Mesenchymal stem cell (in vitro differentiated cells and primary cell): ENCODE measurements at regions not wholly inside any gene's neighbourhood (a gene's known extent, or its start where the extent isn't known, plus 50 kb on each side); places are given as distances from the start of the nearest gene placed in this dataset.

ENCODE experiments used
- DNase-seq: peaks from one replicate; pipeline ENCODE4 v3.0.0-alpha.2; 2013
- H2AFZ ChIP-seq: one replicate; pipeline ENCODE4 v1.6.1; 2013; ENCODE audit warnings: low read depth, mild to moderate bottlenecking, control low read depth, inconsistent platforms, low read length, moderate library complexity
- H2AK5ac ChIP-seq: 2 replicates; pipeline ENCODE4 v1.6.1; 2013; ENCODE audit warnings: low read length, moderate library complexity, mild to moderate bottlenecking, inconsistent platforms; ENCODE audit not compliant: severe bottlenecking
- H2BK120ac ChIP-seq: one replicate; pipeline ENCODE4 v1.6.1; 2013; ENCODE audit warnings: low read depth, mild to moderate bottlenecking, inconsistent platforms, low read length, moderate library complexity
- H2BK12ac ChIP-seq, 2 experiments: one replicate each; pipeline ENCODE4 v1.6.1; 2013; ENCODE audit warnings: inconsistent platforms in 2 of 2, low read length in 2 of 2, mild to moderate bottlenecking in 2 of 2, moderate library complexity in 2 of 2, control low read depth in 1 of 2
- H2BK15ac ChIP-seq: one replicate; pipeline ENCODE4 v1.6.1; 2013; ENCODE audit warnings: mild to moderate bottlenecking, low read depth, inconsistent platforms; ENCODE audit not compliant: poor library complexity, severe bottlenecking
- H2BK5ac ChIP-seq: 2 replicates; pipeline ENCODE4 v1.6.1; 2013; ENCODE audit warnings: low read depth, mild to moderate bottlenecking, low read length, control low read depth, inconsistent platforms; ENCODE audit not compliant: poor library complexity, severe bottlenecking
- H3K14ac ChIP-seq, 2 experiments: one replicate each; pipeline ENCODE4 v1.6.1; 2013; ENCODE audit warnings: inconsistent platforms in 2 of 2, low read length in 2 of 2, control low read depth in 1 of 2, mild to moderate bottlenecking in 1 of 2, moderate library complexity in 1 of 2
- H3K18ac ChIP-seq, 2 experiments: one replicate each; pipeline ENCODE4 v1.6.1; 2013; ENCODE audit warnings: inconsistent platforms in 2 of 2, low read length in 2 of 2, control low read depth in 1 of 2, low read depth in 1 of 2, mild to moderate bottlenecking in 1 of 2
- H3K23ac ChIP-seq, 2 experiments: one replicate each; pipeline ENCODE4 v1.6.1; 2013; ENCODE audit warnings: inconsistent platforms in 2 of 2, low read length in 2 of 2, mild to moderate bottlenecking in 2 of 2, moderate library complexity in 2 of 2, control low read depth in 1 of 2
- H3K27ac ChIP-seq: 2 replicates; pipeline ENCODE4 v1.5.1; 2013; ENCODE audit warnings: mild to moderate bottlenecking, moderate library complexity, low read length, control low read depth, inconsistent platforms; ENCODE audit not compliant: poor library complexity, severe bottlenecking
- H3K27me3 ChIP-seq, 2 experiments: 2 replicates each; pipeline versions ENCODE4 v1.6.1 to v1.7.0; 2013; ENCODE audit warnings: low read length in 2 of 2, mild to moderate bottlenecking in 2 of 2, moderate library complexity in 2 of 2, control low read depth in 1 of 2, inconsistent platforms in 1 of 2; ENCODE audit not compliant: control insufficient read depth in 1 of 2, insufficient read depth in 1 of 2
- H3K36me3 ChIP-seq, 2 experiments: 2 replicates each; pipeline versions ENCODE4 v1.6.1 to v1.7.0; 2013; ENCODE audit warnings: low read length in 2 of 2, control low read depth in 1 of 2, inconsistent platforms in 1 of 2, low read depth in 1 of 2, mild to moderate bottlenecking in 1 of 2; ENCODE audit not compliant: insufficient read depth in 2 of 2, control insufficient read depth in 1 of 2
- H3K4ac ChIP-seq, 2 experiments: one replicate each; pipeline ENCODE4 v1.6.1; 2013; ENCODE audit warnings: inconsistent platforms in 2 of 2, low read length in 2 of 2, mild to moderate bottlenecking in 2 of 2, moderate library complexity in 2 of 2, control low read depth in 1 of 2, low read depth in 1 of 2
- H3K4me1 ChIP-seq: 2 replicates; pipeline ENCODE4 v1.6.1; 2013; ENCODE audit warnings: low read depth, low read length, control low read depth; ENCODE audit not compliant: control insufficient read depth, insufficient read depth
- H3K4me2 ChIP-seq: 2 replicates; pipeline ENCODE4 v1.6.1; 2013; ENCODE audit warnings: low read length, mild to moderate bottlenecking, inconsistent platforms; ENCODE audit not compliant: poor library complexity, severe bottlenecking
- H3K4me3 ChIP-seq, 2 experiments: 2 replicates each; pipeline versions ENCODE4 v1.5.1 to v1.7.0; 2013; ENCODE audit warnings: low read length in 2 of 2, mild to moderate bottlenecking in 2 of 2, control low read depth in 1 of 2, low read depth in 1 of 2; ENCODE audit not compliant: insufficient read depth in 1 of 2
- H3K79me1 ChIP-seq: replicated peaks from 2 replicates; pipeline ENCODE4 v1.6.1; 2013; ENCODE audit warnings: mild to moderate bottlenecking, control low read depth, low read length, inconsistent platforms; ENCODE audit not compliant: poor library complexity, severe bottlenecking
- H3K9ac ChIP-seq: 2 replicates; pipeline ENCODE4 v1.7.0; 2013; ENCODE audit warnings: mild to moderate bottlenecking, low read length, moderate library complexity
- H3K9me3 ChIP-seq: 2 replicates; pipeline ENCODE4 v1.7.0; 2013; ENCODE audit warnings: mild to moderate bottlenecking, low read length; ENCODE audit not compliant: control insufficient read depth
- H4K8ac ChIP-seq: one replicate; pipeline ENCODE4 v1.6.1; 2013; ENCODE audit warnings: inconsistent platforms, mild to moderate bottlenecking, low read length, moderate library complexity
- H4K91ac ChIP-seq: one replicate; pipeline ENCODE4 v1.6.1; 2013; ENCODE audit warnings: mild to moderate bottlenecking, low read length, inconsistent platforms
- WGBS: methylation state at CpG from one replicate; pipeline ENCODE4 v1.1.7; 2013; ENCODE audit warnings: mixed read lengths; 5-methylcytosine and 5-hydroxymethylcytosine counted together

- DNase-seq, result no peak
- no peaks in the 10 kb centered on the region for H3K4me1 ChIP-seq
- H4K91ac ChIP-seq, result no peak overlapping the region
- no peaks in the 10 kb centered on the region for H3K36me3 ChIP-seq
- no peak overlapping the region for H2BK5ac ChIP-seq
- no peaks in the 10 kb centered on the region for H3K27me3 ChIP-seq
- no peak overlapping the region for H3K4me3 ChIP-seq
- H3K18ac ChIP-seq, result no peak overlapping the region
- no peaks in the 10 kb centered on the region for H3K9me3 ChIP-seq
- 74% methylated on average over 4 of the region's 4 CpGs for WGBS
- H3K79me1 ChIP-seq, result no peaks in the 10 kb centered on the region
- no peak overlapping the region for H2BK12ac ChIP-seq
- H3K27ac ChIP-seq, result no peak overlapping the region
- no peak overlapping the region for H2AK5ac ChIP-seq
- no peak overlapping the region for H3K9ac ChIP-seq
- no peak overlapping the region for H3K23ac ChIP-seq
- H2BK15ac ChIP-seq, result no peak overlapping the region
- no peak overlapping the region for H2AFZ ChIP-seq
- no peak overlapping the region for H3K4ac ChIP-seq
- H3K4me2 ChIP-seq, result no peak overlapping the region
- no peak overlapping the region for H2BK120ac ChIP-seq
- H3K14ac ChIP-seq, result no peak overlapping the region
- H4K8ac ChIP-seq, result no peak overlapping the region
Observed at GRCh38 chr16:35744726-35745125, 2285.3 kb downstream of the TP53TG3F start.

- Histone ChIP-seq H3K9ac (no peak overlapping the region), H3K79me1 (no peaks in the 10 kb centered on the region), H3K4me3 (no peak overlapping the region), H3K27ac (no peak overlapping the region), H3K4me2 (no peak overlapping the region), H3K23ac (no peak overlapping the region), H3K4ac (no peak overlapping the region), H3K18ac (no peak overlapping the region), H4K91ac (no peak overlapping the region), H2BK12ac (no peak overlapping the region), H2BK5ac (no peak overlapping the region), H3K4me1 (no peaks in the 10 kb centered on the region), H3K9me3 (no peaks in the 10 kb centered on the region), H2BK15ac (no peak overlapping the region), H3K36me3 (no peaks in the 10 kb centered on the region), H2AK5ac (no peak overlapping the region), H4K8ac (no peak overlapping the region), H2AFZ (no peak overlapping the region), H2BK120ac (no peak overlapping the region), H3K14ac (no peak overlapping the region), H3K27me3 (no peaks in the 10 kb centered on the region)
- 50% methylated on average over 3 of the region's 3 CpGs for WGBS
- no peak for DNase-seq
Observed at GRCh38 chr16:35745191-35745590, 2285.8 kb downstream of the TP53TG3F start.

GRCh38 chr16:35745821-35746248 lies 2286.4 kb downstream of the TP53TG3F start:
- no peak overlapping the region for H3K14ac ChIP-seq
- H4K8ac ChIP-seq, result no peak overlapping the region
- no peaks in the 10 kb centered on the region for H3K9me3 ChIP-seq
- no peak overlapping the region for H3K18ac ChIP-seq
- no peaks in the 10 kb centered on the region for H3K79me1 ChIP-seq
- no peak overlapping the region for H2BK12ac ChIP-seq
- no peaks in the 10 kb centered on the region for H3K36me3 ChIP-seq
- H2AFZ ChIP-seq, result no peak overlapping the region
- no peak overlapping the region for H3K9ac ChIP-seq
- H4K91ac ChIP-seq, result no peak overlapping the region
- no peak overlapping the region for H2BK5ac ChIP-seq
- H3K4me3 ChIP-seq, result no peak overlapping the region
- WGBS, result 90% methylated on average over 9 of the region's 9 CpGs
- H3K4me2 ChIP-seq, result no peak overlapping the region
- H3K27ac ChIP-seq, result no peak overlapping the region
- no peak overlapping the region for H2BK120ac ChIP-seq
- H3K27me3 ChIP-seq, result no peaks in the 10 kb centered on the region
- no peak overlapping the region for H3K23ac ChIP-seq
- H2AK5ac ChIP-seq, result no peak overlapping the region
- H2BK15ac ChIP-seq, result no peak overlapping the region
- H3K4ac ChIP-seq, result no peak overlapping the region
- no peaks in the 10 kb centered on the region for H3K4me1 ChIP-seq
- no peak for DNase-seq

DNA sequence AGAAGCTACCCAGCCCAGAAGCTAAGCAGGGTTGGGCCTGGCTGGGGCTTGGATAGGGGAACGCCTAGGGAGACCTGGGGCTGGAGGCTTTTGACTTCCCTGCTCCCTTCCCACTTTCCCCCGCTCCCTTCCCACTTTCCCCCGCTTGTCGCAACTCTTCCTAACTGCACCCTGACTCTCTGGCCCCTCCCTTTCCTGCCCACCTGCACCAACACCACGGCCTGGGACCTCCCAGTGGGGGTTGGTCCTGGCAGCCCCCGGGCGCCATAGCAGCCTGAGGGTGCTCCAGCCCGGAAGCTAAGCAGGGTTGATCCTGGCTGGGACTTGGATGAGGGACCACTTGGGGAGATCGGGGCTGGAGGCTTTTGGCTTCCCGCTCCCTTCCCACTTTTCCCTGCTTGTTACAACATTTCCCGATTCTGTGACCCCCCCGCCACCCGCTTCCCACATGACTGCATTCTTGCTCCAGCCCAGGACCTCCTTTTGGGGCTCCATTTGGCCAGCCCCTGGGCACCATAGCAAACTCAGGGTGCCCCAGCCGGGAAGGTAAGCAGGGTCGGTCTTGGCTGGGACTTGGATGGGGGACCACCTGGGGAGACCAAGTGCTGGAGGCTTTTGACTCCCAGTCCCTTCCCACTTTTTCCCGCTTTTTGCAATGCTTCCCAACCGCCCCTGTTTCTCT lies 2287.0 kb downstream of the TP53TG3F start:
- no peak overlapping the region for H2BK12ac ChIP-seq
- H4K8ac ChIP-seq, result no peak overlapping the region
- WGBS, result 91% methylated on average over 17 of the region's 17 CpGs
- H2AFZ ChIP-seq, result no peak overlapping the region
- no peaks in the 10 kb centered on the region for H3K36me3 ChIP-seq
- H2BK120ac ChIP-seq, result no peak overlapping the region
- H3K23ac ChIP-seq, result no peak overlapping the region
- H3K4me2 ChIP-seq, result no peak overlapping the region
- no peaks in the 10 kb centered on the region for H3K9me3 ChIP-seq
- no peak overlapping the region for H4K91ac ChIP-seq
- H2BK5ac ChIP-seq, result no peak overlapping the region
- H2BK15ac ChIP-seq, result no peak overlapping the region
- H3K18ac ChIP-seq, result no peak overlapping the region
- no peak overlapping the region for H3K4me3 ChIP-seq
- no peak overlapping the region for H3K27ac ChIP-seq
- H3K9ac ChIP-seq, result no peak overlapping the region
- no peaks in the 10 kb centered on the region for H3K27me3 ChIP-seq
- H3K14ac ChIP-seq, result no peak overlapping the region
- no peak overlapping the region for H3K4ac ChIP-seq
- H2AK5ac ChIP-seq, result no peak overlapping the region
- no peaks in the 10 kb centered on the region for H3K79me1 ChIP-seq
- H3K4me1 ChIP-seq, result no peaks in the 10 kb centered on the region
- no peak for DNase-seq
